ENCODE measurements at regions not wholly inside any gene's neighbourhood (a gene's known extent, or its start where the extent isn't known, plus 50 kb on each side); places are given as distances from the start of the nearest gene placed in this dataset.

GRCh38 chr5:168055141-168055683, 236.2 kb upstream of the WWC1 start:
- no peak for DNase-seq

- DNase-seq, result no peak
Observed at GRCh38 chr5:168055961-168056360, 235.5 kb upstream of the WWC1 start.

- DNase-seq, result no peak
Observed at GRCh38 chr5:168056499-168057182, 234.8 kb upstream of the WWC1 start.

- DNase-seq, result no peak
Observed at GRCh38 chr5:168057905-168058304, 233.5 kb upstream of the WWC1 start.

GRCh38 chr5:168059131-168059530, 232.3 kb upstream of the WWC1 start:
- DNase-seq, result no peak

- DNase-seq, result no peak
Observed at GRCh38 chr5:168062239-168062638, 229.2 kb upstream of the WWC1 start.

- DNase-seq, result no peak
Observed at GRCh38 chr5:168064457-168064856, 227.0 kb upstream of the WWC1 start.

- DNase-seq, result no peak
Observed at GRCh38 chr5:168064933-168065622, 226.4 kb upstream of the WWC1 start.

- DNase-seq, result no peak
Observed at GRCh38 chr5:168066536-168067208, 224.8 kb upstream of the WWC1 start.

- no peak for DNase-seq
Observed at GRCh38 chr5:168070761-168071160, 220.7 kb upstream of the WWC1 start.

GRCh38 chr5:168072665-168073064, 218.8 kb upstream of the WWC1 start:
- DNase-seq, result no peak

GRCh38 chr5:168073311-168073710, 218.1 kb upstream of the WWC1 start:
- DNase-seq, result no peak

GRCh38 chr5:168073991-168074800, 217.2 kb upstream of the WWC1 start:
- DNase-seq, result no peak

- no peak for DNase-seq
Observed at GRCh38 chr5:168075387-168075786, 216.1 kb upstream of the WWC1 start.

- DNase-seq, result no peak
Observed at GRCh38 chr5:168076561-168076991, 214.9 kb upstream of the WWC1 start.

- no peak for DNase-seq
Observed at GRCh38 chr5:168085261-168086031, 206.0 kb upstream of the WWC1 start.

GRCh38 chr5:168086104-168086610, 205.3 kb upstream of the WWC1 start:
- DNase-seq, result no peak

GRCh38 chr5:168086746-168087145, 204.7 kb upstream of the WWC1 start:
- DNase-seq, result no peak

GRCh38 chr5:168088410-168089173, 202.9 kb upstream of the WWC1 start:
- no peak for DNase-seq

GRCh38 chr5:168089201-168089887, 202.1 kb upstream of the WWC1 start:
- DNase-seq, result no peak

Data from activated CD4-positive, alpha-beta T cell treated with anti-CD3 and anti-CD28 coated beads for 1 hour (primary cell).